IMR-90 (cell line): ENCODE measurements at regions not wholly inside any gene's neighbourhood (a gene's known extent, or its start where the extent isn't known, plus 50 kb on each side); places are given as distances from the start of the nearest gene placed in this dataset.
A peak's percentile ranks its signal among the peaks of the same experiment; 100 is the strongest.

Source experiments
- BHLHE40 ChIP-seq: fragments of 150-350 bp; IDR thresholded peaks from 2 replicates; pipeline ENCODE4 v1.6.1; 2016; ENCODE audit warnings: mild to moderate bottlenecking, low read depth, low read length
- CEBPB ChIP-seq: IDR thresholded peaks from 2 replicates; pipeline ENCODE4 v1.6.1; 2012; ENCODE audit warnings: low read depth, low read length, improper control_type of control experiment
- CHD1 ChIP-seq: IDR thresholded peaks from 2 replicates; pipeline ENCODE4 v1.6.1; 2012; ENCODE audit warnings: low read depth, low read length, improper control_type of control experiment
- FOS ChIP-seq: fragments of 150-350 bp; IDR thresholded peaks from 2 replicates; pipeline ENCODE4 v1.6.1; 2016; ENCODE audit warnings: low read depth, low read length
- MAFK ChIP-seq: IDR thresholded peaks from 2 replicates; pipeline ENCODE4 v1.6.1; 2012; ENCODE audit warnings: low read depth, low read length, improper control_type of control experiment
- MXI1 ChIP-seq: IDR thresholded peaks from 2 replicates; pipeline ENCODE4 v1.6.1; 2012; ENCODE audit warnings: low read depth, mild to moderate bottlenecking, low read length, moderate library complexity, borderline replicate concordance
- POLR2A ChIP-seq: IDR thresholded peaks from 2 replicates; pipeline ENCODE4 v1.6.1; 2012; ENCODE audit warnings: mild to moderate bottlenecking, low read depth, low read length
- RAD21 ChIP-seq: IDR thresholded peaks from 2 replicates; pipeline ENCODE4 v1.6.1; 2012; ENCODE audit warnings: low read length, improper control_type of control experiment
- RCOR1 ChIP-seq: IDR thresholded peaks from 2 replicates; pipeline ENCODE4 v1.6.1; 2012; ENCODE audit warnings: mild to moderate bottlenecking, low read length, improper control_type of control experiment; ENCODE audit not compliant: insufficient replicate concordance
- RFX5 ChIP-seq: IDR thresholded peaks from 2 replicates; pipeline ENCODE4 v1.8.0; 2012; ENCODE audit warnings: low read depth, mild to moderate bottlenecking, low read length, moderate library complexity
- SMC3 ChIP-seq: fragments of 150-350 bp; IDR thresholded peaks from 2 replicates; pipeline ENCODE4 v1.6.1; 2016; ENCODE audit warnings: low read depth, mild to moderate bottlenecking, antibody characterized with exemption, low read length, moderate library complexity
- TF ChIP-seq, protein P1 (sequence below): conservative IDR thresholded peaks from 2 replicates; pipeline ENCODE4 v1.5.1; 2012; ENCODE audit warnings: mild to moderate bottlenecking, low read depth, low read length, improper control_type of control experiment
- TF ChIP-seq, protein P2 (sequence below): fragments of 150-350 bp; IDR thresholded peaks from 2 replicates; pipeline ENCODE4 v1.6.1; 2016; ENCODE audit warnings: low read depth, mild to moderate bottlenecking, low read length, moderate library complexity, borderline replicate concordance
- TF ChIP-seq, protein P3 (sequence below): fragments of 150-350 bp; IDR thresholded peaks from 2 replicates; pipeline ENCODE4 v1.6.1; 2017; ENCODE audit warnings: mild to moderate bottlenecking, antibody characterized with exemption, low read length, low read depth

DNA sequence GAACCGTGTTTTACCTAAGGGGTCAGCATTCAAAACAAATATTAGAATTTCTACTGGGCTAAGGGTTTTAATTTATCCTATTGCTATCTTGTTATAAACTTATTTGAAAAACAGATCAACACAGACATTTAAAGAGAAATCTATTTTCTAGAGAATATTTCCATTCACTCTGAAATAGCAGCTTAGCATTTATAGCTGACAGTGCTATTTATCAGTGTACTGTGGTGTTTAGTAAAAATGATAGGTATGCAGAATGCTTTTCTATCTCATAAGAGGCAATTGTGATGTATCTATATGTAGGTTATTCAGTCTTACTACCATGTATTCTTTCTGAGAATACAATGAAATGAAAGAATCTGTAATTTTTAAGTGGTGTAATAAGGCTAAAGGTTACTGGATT lies 1077.4 kb downstream of the REEP3 start:
- no peak for TF ChIP-seq MXI1
- TF ChIP-seq FOS, result no peak
- TF ChIP-seq, protein P1, sequence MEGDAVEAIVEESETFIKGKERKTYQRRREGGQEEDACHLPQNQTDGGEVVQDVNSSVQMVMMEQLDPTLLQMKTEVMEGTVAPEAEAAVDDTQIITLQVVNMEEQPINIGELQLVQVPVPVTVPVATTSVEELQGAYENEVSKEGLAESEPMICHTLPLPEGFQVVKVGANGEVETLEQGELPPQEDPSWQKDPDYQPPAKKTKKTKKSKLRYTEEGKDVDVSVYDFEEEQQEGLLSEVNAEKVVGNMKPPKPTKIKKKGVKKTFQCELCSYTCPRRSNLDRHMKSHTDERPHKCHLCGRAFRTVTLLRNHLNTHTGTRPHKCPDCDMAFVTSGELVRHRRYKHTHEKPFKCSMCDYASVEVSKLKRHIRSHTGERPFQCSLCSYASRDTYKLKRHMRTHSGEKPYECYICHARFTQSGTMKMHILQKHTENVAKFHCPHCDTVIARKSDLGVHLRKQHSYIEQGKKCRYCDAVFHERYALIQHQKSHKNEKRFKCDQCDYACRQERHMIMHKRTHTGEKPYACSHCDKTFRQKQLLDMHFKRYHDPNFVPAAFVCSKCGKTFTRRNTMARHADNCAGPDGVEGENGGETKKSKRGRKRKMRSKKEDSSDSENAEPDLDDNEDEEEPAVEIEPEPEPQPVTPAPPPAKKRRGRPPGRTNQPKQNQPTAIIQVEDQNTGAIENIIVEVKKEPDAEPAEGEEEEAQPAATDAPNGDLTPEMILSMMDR, result no peak
- TF ChIP-seq, protein P2, sequence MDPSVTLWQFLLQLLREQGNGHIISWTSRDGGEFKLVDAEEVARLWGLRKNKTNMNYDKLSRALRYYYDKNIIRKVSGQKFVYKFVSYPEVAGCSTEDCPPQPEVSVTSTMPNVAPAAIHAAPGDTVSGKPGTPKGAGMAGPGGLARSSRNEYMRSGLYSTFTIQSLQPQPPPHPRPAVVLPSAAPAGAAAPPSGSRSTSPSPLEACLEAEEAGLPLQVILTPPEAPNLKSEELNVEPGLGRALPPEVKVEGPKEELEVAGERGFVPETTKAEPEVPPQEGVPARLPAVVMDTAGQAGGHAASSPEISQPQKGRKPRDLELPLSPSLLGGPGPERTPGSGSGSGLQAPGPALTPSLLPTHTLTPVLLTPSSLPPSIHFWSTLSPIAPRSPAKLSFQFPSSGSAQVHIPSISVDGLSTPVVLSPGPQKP, result no peak
- TF ChIP-seq BHLHE40, result no peak
- TF ChIP-seq CEBPB, result no peak
- peak; percentile 87 for TF ChIP-seq MAFK
- TF ChIP-seq RAD21, result no peak
- TF ChIP-seq POLR2A, result no peak
- TF ChIP-seq SMC3, result no peak
- TF ChIP-seq, protein P3, sequence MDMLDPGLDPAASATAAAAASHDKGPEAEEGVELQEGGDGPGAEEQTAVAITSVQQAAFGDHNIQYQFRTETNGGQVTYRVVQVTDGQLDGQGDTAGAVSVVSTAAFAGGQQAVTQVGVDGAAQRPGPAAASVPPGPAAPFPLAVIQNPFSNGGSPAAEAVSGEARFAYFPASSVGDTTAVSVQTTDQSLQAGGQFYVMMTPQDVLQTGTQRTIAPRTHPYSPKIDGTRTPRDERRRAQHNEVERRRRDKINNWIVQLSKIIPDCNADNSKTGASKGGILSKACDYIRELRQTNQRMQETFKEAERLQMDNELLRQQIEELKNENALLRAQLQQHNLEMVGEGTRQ, result no peak
- TF ChIP-seq CHD1, result no peak
- no peak for TF ChIP-seq RCOR1
- TF ChIP-seq RFX5, result no peak
